ENCODE measurements at regions not wholly inside any gene's neighbourhood (a gene's known extent, or its start where the extent isn't known, plus 50 kb on each side); places are given as distances from the start of the nearest gene placed in this dataset.
"Not testable (repeated sequence)": the region's sequence is repeated elsewhere in the genome, so short reads cannot be mapped to it uniquely, and the experiment has no call there.

- H3K36me3 ChIP-seq (ENCODE audit: control insufficient read depth, insufficient read depth, low read length); BruUV-seq (replicated peaks); H3K79me1 ChIP-seq (ENCODE audit: low read depth in 1 of 2, low read length in 2 of 2); dilution Hi-C loops (cut with HindIII; ENCODE audit: low sequenced_read_pairs, unreplicated experiment); H2AFZ ChIP-seq (replicated peaks; ENCODE audit: low read length, poor library complexity); H3K4me3 ChIP-seq (ENCODE audit: insufficient read depth, low read depth, low read length); H2BK15ac ChIP-seq (ENCODE audit: low read depth, low read length); H3K9ac ChIP-seq (ENCODE audit: low read depth, low read length); H3K27ac ChIP-seq (ENCODE audit: insufficient read depth, low read length); H3K9me3 ChIP-seq (ENCODE audit: control insufficient read depth, insufficient read depth, low read length); H4K8ac ChIP-seq (ENCODE audit: low read depth in 2 of 2, low read length in 2 of 2); H3K4me1 ChIP-seq (ENCODE audit: control insufficient read depth, insufficient read depth, low read length); intact Hi-C loops (cut with micrococcal nuclease); H4K5ac ChIP-seq (ENCODE audit: low read depth, low read length); H3K9me1 ChIP-seq (ENCODE audit: insufficient read depth, low read length); H3K4me2 ChIP-seq (ENCODE audit: low read depth, low read length); in situ Hi-C loops (cut with MboI; ENCODE audit: low sequenced_read_pairs); DNase-seq; CTCF ChIA-PET; H4K91ac ChIP-seq (ENCODE audit: insufficient read depth, low read depth, low read length); H2AK5ac ChIP-seq (ENCODE audit: low read depth, low read length); POLR2A ChIA-PET (ENCODE audit: unreplicated experiment); ATAC-seq (ENCODE audit: low read depth); H3K23ac ChIP-seq (ENCODE audit: low read depth, low read length); H4K20me1 ChIP-seq (ENCODE audit: insufficient read depth, low read length); H3K14ac ChIP-seq (replicated peaks; ENCODE audit: low read depth, low read length); H2BK20ac ChIP-seq (ENCODE audit: low read depth, low read length); H3K27me3 ChIP-seq (ENCODE audit: control insufficient read depth, insufficient read depth, low read length); H3K56ac ChIP-seq (ENCODE audit: extremely low read depth, insufficient read depth, low read length); H2BK120ac ChIP-seq (ENCODE audit: low read depth, low read length); H3K4ac ChIP-seq (ENCODE audit: low read depth, low read length); H2BK5ac ChIP-seq (ENCODE audit: low read depth, low read length, poor library complexity, severe bottlenecking); H2AK9ac ChIP-seq (replicated peaks; ENCODE audit: low read depth, low read length, poor library complexity); H3K18ac ChIP-seq (ENCODE audit: low read depth, low read length): not testable (repeated sequence)
- WGBS, 2 experiments (ENCODE audit: extremely low coverage in 2 of 2, insufficient read length in 1 of 2): no CpG with 5 or more reads among the region's 13 CpGs
Observed at GRCh38 chr2:132068407-132068806, 93.3 kb downstream of the ANKRD30BL start.

GRCh38 chr2:132065391-132065790 lies 96.4 kb downstream of the ANKRD30BL start:
- H2AK5ac ChIP-seq (ENCODE audit: low read depth, low read length); CTCF ChIA-PET; H2BK20ac ChIP-seq (ENCODE audit: low read depth, low read length); H3K9me3 ChIP-seq (ENCODE audit: control insufficient read depth, insufficient read depth, low read length); intact Hi-C loops (cut with micrococcal nuclease); ATAC-seq (ENCODE audit: low read depth); BruUV-seq (replicated peaks); H3K27ac ChIP-seq (ENCODE audit: insufficient read depth, low read length); H3K4me2 ChIP-seq (ENCODE audit: low read depth, low read length); H3K4me1 ChIP-seq (ENCODE audit: control insufficient read depth, insufficient read depth, low read length); H3K23ac ChIP-seq (ENCODE audit: low read depth, low read length); H3K4ac ChIP-seq (ENCODE audit: low read depth, low read length); H3K9ac ChIP-seq (ENCODE audit: low read depth, low read length); H2BK5ac ChIP-seq (ENCODE audit: low read depth, low read length, poor library complexity, severe bottlenecking); H2BK120ac ChIP-seq (ENCODE audit: low read depth, low read length); H3K36me3 ChIP-seq (ENCODE audit: control insufficient read depth, insufficient read depth, low read length); POLR2A ChIA-PET (ENCODE audit: unreplicated experiment); H4K5ac ChIP-seq (ENCODE audit: low read depth, low read length); H4K20me1 ChIP-seq (ENCODE audit: insufficient read depth, low read length); DNase-seq; H3K4me3 ChIP-seq (ENCODE audit: insufficient read depth, low read depth, low read length); H3K27me3 ChIP-seq (ENCODE audit: control insufficient read depth, insufficient read depth, low read length); H3K18ac ChIP-seq (ENCODE audit: low read depth, low read length); H4K91ac ChIP-seq (ENCODE audit: insufficient read depth, low read depth, low read length); H2AK9ac ChIP-seq (replicated peaks; ENCODE audit: low read depth, low read length, poor library complexity); H2BK15ac ChIP-seq (ENCODE audit: low read depth, low read length); in situ Hi-C loops (cut with MboI; ENCODE audit: low sequenced_read_pairs); H3K56ac ChIP-seq (ENCODE audit: extremely low read depth, insufficient read depth, low read length); H3K9me1 ChIP-seq (ENCODE audit: insufficient read depth, low read length); H3K79me1 ChIP-seq (ENCODE audit: low read depth in 1 of 2, low read length in 2 of 2); H2AFZ ChIP-seq (replicated peaks; ENCODE audit: low read length, poor library complexity); H3K14ac ChIP-seq (replicated peaks; ENCODE audit: low read depth, low read length); H4K8ac ChIP-seq (ENCODE audit: low read depth in 2 of 2, low read length in 2 of 2); dilution Hi-C loops (cut with HindIII; ENCODE audit: low sequenced_read_pairs, unreplicated experiment): not testable (repeated sequence)
- WGBS, 2 experiments (ENCODE audit: extremely low coverage in 2 of 2, insufficient read length in 1 of 2): no CpG with 5 or more reads among the region's 2 CpGs

Measured in IMR-90 (cell line).